ENCODE measurements at regions not wholly inside any gene's neighbourhood (a gene's known extent, or its start where the extent isn't known, plus 50 kb on each side); places are given as distances from the start of the nearest gene placed in this dataset.

DNA sequence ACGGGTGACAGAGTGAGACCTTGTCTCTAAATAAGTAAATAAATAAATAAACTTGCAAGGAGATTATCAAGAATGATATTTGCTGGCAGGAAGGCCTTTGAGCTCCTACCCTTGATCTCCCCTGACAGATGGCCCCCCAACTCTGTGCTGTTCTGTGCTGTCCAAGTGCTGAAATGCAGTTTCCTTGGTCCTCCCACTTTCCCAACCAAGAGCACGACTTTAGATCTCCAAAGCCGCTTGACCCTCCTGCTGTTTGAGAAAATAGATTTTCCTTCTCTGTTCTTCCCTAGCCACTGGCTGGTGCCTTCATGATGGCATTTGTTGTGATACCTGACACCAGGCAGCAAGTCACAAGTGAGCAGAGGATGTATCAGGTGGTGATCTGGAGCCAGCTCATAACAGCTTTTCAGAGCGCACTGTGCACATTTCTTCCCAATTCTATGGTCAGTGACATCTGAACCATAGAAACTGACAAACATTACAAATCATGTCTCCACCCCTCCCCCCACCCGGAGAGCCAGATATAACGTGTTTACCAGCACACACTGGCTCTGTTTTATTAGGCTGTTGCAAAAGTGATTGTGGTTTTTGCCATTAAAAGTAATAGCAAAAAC is 80.0 kb upstream of the PUM3 start:
- no peak for DNase-seq

DNA sequence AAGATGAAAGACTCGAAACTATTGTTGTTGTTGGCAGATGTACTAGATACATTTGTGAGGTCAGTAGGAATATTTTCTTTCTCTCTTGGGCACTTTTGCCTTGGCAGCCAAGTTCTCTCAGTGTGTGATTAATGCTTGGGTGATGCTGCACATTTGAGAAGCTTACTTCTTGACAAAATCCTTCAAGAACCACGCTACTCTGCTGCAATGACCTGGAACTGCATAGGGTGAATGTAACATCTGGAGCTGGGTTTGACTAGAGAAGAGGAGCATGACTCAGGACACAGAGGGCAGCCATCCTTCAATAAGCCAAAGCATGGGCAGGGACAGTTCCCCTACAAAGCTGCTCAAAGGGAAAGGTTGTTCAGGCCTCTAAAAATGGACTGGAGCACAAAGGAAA is 75.5 kb upstream of the PUM3 start:
- DNase-seq = no peak

DNA sequence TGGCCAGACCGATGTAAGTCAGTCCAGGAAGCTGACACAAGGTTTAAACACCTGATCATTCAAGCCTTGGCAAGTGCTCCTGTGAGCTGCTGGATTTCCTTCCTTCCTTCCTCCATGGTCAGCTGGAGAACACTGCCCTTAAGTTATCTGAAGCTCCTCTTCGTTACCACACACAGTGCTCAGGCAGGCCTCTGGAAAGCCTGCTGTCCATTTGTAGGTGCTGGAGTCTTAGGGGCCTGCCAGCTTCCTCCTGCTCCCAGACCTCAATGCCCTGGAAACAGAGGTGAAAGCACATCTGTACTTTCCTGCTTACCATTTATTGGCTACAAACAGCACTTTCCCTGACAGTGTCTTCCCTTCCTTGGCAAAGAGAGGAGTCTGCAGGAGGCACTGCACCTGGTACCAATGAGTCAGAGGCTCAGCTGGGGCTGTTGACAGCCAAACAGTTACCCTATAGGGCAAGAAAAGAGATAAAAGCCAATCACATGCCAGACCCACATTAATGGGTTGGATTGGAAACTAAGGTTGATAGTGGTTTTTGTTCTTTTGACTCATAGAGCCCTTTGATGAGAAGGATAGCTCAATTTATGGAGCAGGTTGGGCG is 72.6 kb upstream of the PUM3 start:
- peak in 1 of 2 donors; percentile 6 for DNase-seq

DNA sequence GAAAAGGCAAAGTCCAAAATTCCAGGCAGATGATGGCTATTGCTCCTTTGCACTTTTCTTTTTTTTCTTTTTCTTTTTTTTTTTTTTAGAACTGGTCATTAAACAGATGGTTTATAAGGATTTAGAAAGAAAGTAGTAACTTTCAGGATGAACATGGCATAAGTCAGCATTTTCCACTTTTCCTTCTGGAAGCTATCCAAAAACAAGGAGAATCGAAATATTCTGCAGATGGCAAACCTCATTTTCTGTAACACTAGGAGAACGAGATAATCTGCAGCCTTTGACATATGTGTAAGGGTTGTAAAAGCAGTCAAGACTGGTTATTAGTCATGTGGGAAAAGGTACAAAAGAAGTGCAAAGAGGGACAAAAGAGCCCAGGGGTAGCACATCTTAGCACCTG is 69.1 kb upstream of the PUM3 start:
- DNase-seq = no peak

DNA sequence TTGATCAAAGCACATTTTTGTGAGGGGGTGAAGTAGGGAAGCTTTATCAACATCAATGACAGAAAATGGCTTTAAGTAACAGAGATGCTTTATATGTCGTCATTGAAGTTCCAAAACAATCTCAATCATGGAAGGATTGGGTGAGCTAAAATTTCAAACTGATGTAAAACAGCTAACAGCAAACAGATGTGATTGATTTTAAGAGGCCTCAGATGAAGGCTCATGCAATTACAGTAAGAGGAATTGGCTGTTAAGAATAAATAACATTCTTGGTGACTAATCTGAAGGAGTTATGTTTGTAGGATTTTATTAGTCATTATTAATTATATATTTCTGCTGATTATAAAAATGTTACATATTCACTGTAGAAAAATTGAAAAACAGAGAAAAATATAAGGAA is 63.5 kb upstream of the PUM3 start:
- no peak for DNase-seq

DNA sequence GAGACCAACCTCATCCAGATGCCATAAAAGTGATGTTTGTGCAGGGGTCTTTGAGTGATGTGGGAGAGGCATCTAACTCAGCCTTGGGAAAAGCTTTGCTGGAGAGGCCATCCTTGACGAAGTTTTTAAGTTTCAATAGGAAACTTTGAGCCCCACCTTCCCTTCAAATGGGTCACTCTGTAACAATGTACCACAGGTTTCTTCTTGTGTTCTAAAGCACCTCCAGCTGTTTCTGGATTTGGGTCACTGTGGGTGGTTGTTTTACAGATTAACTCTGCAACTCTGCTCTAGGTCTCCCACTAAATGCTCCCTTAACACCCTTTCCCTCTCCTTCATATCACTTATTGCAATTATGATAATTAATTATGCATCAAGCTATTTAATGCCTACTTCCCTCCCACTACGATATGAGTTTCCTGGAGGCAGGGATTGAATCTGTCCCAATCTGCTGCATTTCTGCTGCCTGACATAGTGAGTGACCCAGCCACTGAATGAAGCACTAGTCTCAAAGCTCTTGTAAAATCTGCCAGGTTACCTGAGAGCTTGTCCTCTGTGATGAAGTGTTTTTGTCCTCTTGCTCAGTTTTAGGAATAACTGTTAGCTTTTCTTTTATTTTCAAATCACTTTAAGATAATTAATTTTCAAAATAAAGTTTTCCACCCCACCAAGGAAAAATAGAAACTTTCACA is 60.5 kb upstream of the PUM3 start:
- no peak for DNase-seq
